ENCODE measurements at regions not wholly inside any gene's neighbourhood (a gene's known extent, or its start where the extent isn't known, plus 50 kb on each side); places are given as distances from the start of the nearest gene placed in this dataset.

- H3K9me3 ChIP-seq, result peaks cover 0 to 11% (median 0%) of the 10 kb centered on the region in 12 donors
- TF ChIP-seq CTCF (IDR thresholded peaks at IDR 0.05) (no peak), POLR2A (IDR thresholded peaks at IDR 0.05) (no peak)
- H3K27ac ChIP-seq, result no peak overlapping the region
- intact Hi-C loops (cut with DNase I), result no loop called here
- no peaks in the 10 kb centered on the region for H3K27me3 ChIP-seq
- ATAC-seq, result no peak
- WGBS, 4 donors, result 59 to 75% (median 70%) methylated on average over 1 of the region's 1 CpG
- peaks cover 0 to 22% (median 4%) of the 10 kb centered on the region in 12 donors for H3K4me1 ChIP-seq
- H3K4me3 ChIP-seq, result no peak overlapping the region
- no peaks in the 10 kb centered on the region for H3K36me3 ChIP-seq
- no peak for DNase-seq
Measured at GRCh38 chr11:104614961-104615360, 283.3 kb downstream of the CASP12 start.

GRCh38 chr11:104614117-104614680 is 284.1 kb downstream of the CASP12 start:
- Histone ChIP-seq H3K27me3 (no peaks in the 10 kb centered on the region), H3K4me3 (no peak overlapping the region), H3K27ac (no peak overlapping the region), H3K9me3 (peaks cover 0 to 11% (median 0%) of the 10 kb centered on the region in 12 donors), H3K36me3 (no peaks in the 10 kb centered on the region), H3K4me1 (peaks cover 0 to 23% (median 12%) of the 10 kb centered on the region in 12 donors)
- DNase-seq (no peak), ATAC-seq (no peak)
- TF ChIP-seq CTCF (IDR thresholded peaks at IDR 0.05) (no peak), POLR2A (IDR thresholded peaks at IDR 0.05) (no peak)
- WGBS, 4 donors, result 94 to 98% (median 97%) methylated on average over 1 of the region's 1 CpG
- intact Hi-C loops (cut with DNase I), result no loop called here

- H3K27ac ChIP-seq, result no peak overlapping the region
- DNase-seq (no peak), ATAC-seq (no peak)
- 88 to 95% (median 91%) methylated on average over 3 of the region's 3 CpGs for WGBS, 4 donors
- H3K36me3 ChIP-seq, result no peaks in the 10 kb centered on the region
- TF ChIP-seq POLR2A (IDR thresholded peaks at IDR 0.05), result no peak
- H3K4me3 ChIP-seq, result no peak overlapping the region
- intact Hi-C loops (cut with DNase I), result no loop called here
- H3K4me1 ChIP-seq, result peaks cover 0 to 18% (median 14%) of the 10 kb centered on the region in 12 donors
- H3K9me3 ChIP-seq, result no peaks in the 10 kb centered on the region
- no peaks in the 10 kb centered on the region for H3K27me3 ChIP-seq
Measured at GRCh38 chr11:104610635-104611034, 287.6 kb downstream of the CASP12 start.

- no peak for TF ChIP-seq POLR2A (IDR thresholded peaks at IDR 0.05)
- TF ChIP-seq CTCF (IDR thresholded peaks at IDR 0.05), result peak; percentile 23 to 76 (median 58)
- peak in 3 of 4 donors; percentile 77 to 84 (median 81) for ATAC-seq
- Histone ChIP-seq H3K4me1 (peaks cover 0 to 18% (median 14%) of the 10 kb centered on the region in 12 donors), H3K4me3 (no peak overlapping the region), H3K36me3 (no peaks in the 10 kb centered on the region), H3K27ac (peak overlapping the region in 7 of 12 donors; percentile 10 to 78 (median 42)), H3K27me3 (no peaks in the 10 kb centered on the region), H3K9me3 (no peaks in the 10 kb centered on the region)
- DNase-seq, result peak in 2 of 5 donors; percentile 18 to 23
- intact Hi-C loops (cut with DNase I), result loop anchor here in 2 of 10 donors (10.0 kb wide), 1 partner anchor 1255 kb away; no protein-coding TSS in a partner anchor
- WGBS, 4 donors, result 24 to 37% (median 30%) methylated on average over 2 of the region's 2 CpGs
Measured at GRCh38 chr11:104609311-104610085, 288.8 kb downstream of the CASP12 start.
